ENCODE measurements at regions not wholly inside any gene's neighbourhood (a gene's known extent, or its start where the extent isn't known, plus 50 kb on each side); places are given as distances from the start of the nearest gene placed in this dataset.

GRCh38 chr4:62269918-62270317 lies 1069.8 kb downstream of the ADGRL3 start:
- Mint-ChIP-seq H3K27ac (no peak overlapping the region), H3K9me3 (no peaks in the 10 kb centered on the region), H3K36me3 (no peaks in the 10 kb centered on the region), H3K27me3 (ENCODE audit: low read depth) (no peaks in the 10 kb centered on the region), H3K4me3 (no peak overlapping the region), H3K4me1 (no peaks in the 10 kb centered on the region)
- TF ChIP-seq CTCF (IDR thresholded peaks at IDR 0.05; ENCODE audit: unreplicated experiment) = no peak
- no peak for DNase-seq (ENCODE audit: low spot score in 2 of 2, unreplicated experiment in 2 of 2)

GRCh38 chr4:62263454-62263853 lies 1063.3 kb downstream of the ADGRL3 start:
- DNase-seq (ENCODE audit: low spot score in 2 of 2, unreplicated experiment in 2 of 2) = no peak
- Mint-ChIP-seq H3K9me3 (peaks cover 3% of the 10 kb centered on the region), H3K27ac (no peak overlapping the region), H3K27me3 (ENCODE audit: low read depth) (no peaks in the 10 kb centered on the region), H3K36me3 (no peaks in the 10 kb centered on the region), H3K4me1 (peaks cover 5% of the 10 kb centered on the region), H3K4me3 (no peak overlapping the region)
- no peak for TF ChIP-seq CTCF (IDR thresholded peaks at IDR 0.05; ENCODE audit: unreplicated experiment)

- H3K27ac Mint-ChIP-seq = no peak overlapping the region
- DNase-seq (ENCODE audit: low spot score in 2 of 2, unreplicated experiment in 2 of 2) = no peak
Measured at GRCh38 chr4:62262676-62263075, 1062.5 kb downstream of the ADGRL3 start.

GRCh38 chr4:62260254-62260653 lies 1060.1 kb downstream of the ADGRL3 start:
- no peak for TF ChIP-seq CTCF (IDR thresholded peaks at IDR 0.05; ENCODE audit: unreplicated experiment)
- DNase-seq (ENCODE audit: low spot score in 2 of 2, unreplicated experiment in 2 of 2) = no peak
- H3K36me3 Mint-ChIP-seq = no peaks in the 10 kb centered on the region
- H3K27ac Mint-ChIP-seq = no peak overlapping the region
- H3K4me1 Mint-ChIP-seq = peaks cover 5% of the 10 kb centered on the region
- peaks cover 13% of the 10 kb centered on the region for H3K9me3 Mint-ChIP-seq
- no peak overlapping the region for H3K4me3 Mint-ChIP-seq
- H3K27me3 Mint-ChIP-seq (ENCODE audit: low read depth) = no peaks in the 10 kb centered on the region

More at GRCh38 chr4:62262676-62263075, 1062.5 kb downstream of the ADGRL3 start:
- peaks cover 5% of the 10 kb centered on the region for H3K4me1 Mint-ChIP-seq
- no peaks in the 10 kb centered on the region for H3K36me3 Mint-ChIP-seq
- no peak for TF ChIP-seq CTCF (IDR thresholded peaks at IDR 0.05; ENCODE audit: unreplicated experiment)
- no peak overlapping the region for H3K4me3 Mint-ChIP-seq
- no peaks in the 10 kb centered on the region for H3K27me3 Mint-ChIP-seq (ENCODE audit: low read depth)
- peaks cover 3% of the 10 kb centered on the region for H3K9me3 Mint-ChIP-seq

GRCh38 chr4:62256479-62256878 lies 1056.4 kb downstream of the ADGRL3 start:
- TF ChIP-seq CTCF (IDR thresholded peaks at IDR 0.05; ENCODE audit: unreplicated experiment) = no peak
- H3K4me1 Mint-ChIP-seq = no peaks in the 10 kb centered on the region
- H3K27ac Mint-ChIP-seq = no peak overlapping the region
- H3K36me3 Mint-ChIP-seq = no peaks in the 10 kb centered on the region
- no peak overlapping the region for H3K4me3 Mint-ChIP-seq
- no peak for DNase-seq (ENCODE audit: low spot score in 2 of 2, unreplicated experiment in 2 of 2)
- peaks cover 10% of the 10 kb centered on the region for H3K9me3 Mint-ChIP-seq
- no peaks in the 10 kb centered on the region for H3K27me3 Mint-ChIP-seq (ENCODE audit: low read depth)

GRCh38 chr4:62252728-62253127 lies 1052.6 kb downstream of the ADGRL3 start:
- no peak overlapping the region for H3K4me3 Mint-ChIP-seq
- no peak for TF ChIP-seq CTCF (IDR thresholded peaks at IDR 0.05; ENCODE audit: unreplicated experiment)
- peaks cover 10% of the 10 kb centered on the region for H3K9me3 Mint-ChIP-seq
- no peak for DNase-seq (ENCODE audit: low spot score in 2 of 2, unreplicated experiment in 2 of 2)
- no peak overlapping the region for H3K27ac Mint-ChIP-seq
- H3K36me3 Mint-ChIP-seq = no peaks in the 10 kb centered on the region
- H3K27me3 Mint-ChIP-seq (ENCODE audit: low read depth) = peaks cover 5% of the 10 kb centered on the region
- no peaks in the 10 kb centered on the region for H3K4me1 Mint-ChIP-seq

All from mesothelial cell of epicardium (in vitro differentiated cells).